GM12878 (cell line): ENCODE measurements at regions not wholly inside any gene's neighbourhood (a gene's known extent, or its start where the extent isn't known, plus 50 kb on each side); places are given as distances from the start of the nearest gene placed in this dataset.

Source experiments
- HSF1 ChIP-seq: fragments of 150-350 bp; IDR thresholded peaks from 2 replicates; pipeline ENCODE4 v1.6.1; 2014; ENCODE audit warnings: mild to moderate bottlenecking, low read depth, low read length
- MXI1 ChIP-seq: fragments of 150-350 bp; IDR thresholded peaks from 2 replicates; pipeline ENCODE4 v1.6.1; 2011; ENCODE audit warnings: low read depth, mild to moderate bottlenecking, inconsistent platforms, low read length, improper control_type of control experiment
- MYC ChIP-seq: IDR thresholded peaks from 2 replicates; pipeline ENCODE4 v1.6.1; 2011; ENCODE audit warnings: mild to moderate bottlenecking, low read length, moderate library complexity, inconsistent platforms; ENCODE audit not compliant: insufficient read depth, insufficient replicate concordance, insufficient read length, severe bottlenecking
- NFYA ChIP-seq: IDR thresholded peaks from 2 replicates; pipeline ENCODE4 v1.6.1; 2011; ENCODE audit warnings: low read depth, mild to moderate bottlenecking, low read length, improper control_type of control experiment, borderline replicate concordance
- NR2C2 ChIP-seq: IDR thresholded peaks from 2 replicates; pipeline ENCODE4 v1.6.1; 2011; ENCODE audit warnings: borderline replicate concordance, low read depth; ENCODE audit not compliant: control insufficient read depth, insufficient read length
- POLR2A ChIP-seq: IDR thresholded peaks from 2 replicates; pipeline ENCODE4 v1.6.1; 2011; ENCODE audit warnings: low read depth, mild to moderate bottlenecking, low read length
- POLR2AphosphoS5 ChIP-seq: IDR thresholded peaks from 2 replicates; pipeline ENCODE4 v1.6.1; 2011; ENCODE audit warnings: mild to moderate bottlenecking, low read length, inconsistent platforms
- RAD21 ChIP-seq: IDR thresholded peaks from 2 replicates; pipeline ENCODE4 v1.6.1; 2011; ENCODE audit warnings: mild to moderate bottlenecking, low read depth, low read length, moderate library complexity; ENCODE audit not compliant: insufficient read depth
- SIN3A ChIP-seq: IDR thresholded peaks from 2 replicates; pipeline ENCODE4 v1.6.1; 2012; ENCODE audit warnings: low read depth, low read length, improper control_type of control experiment
- YBX1 ChIP-seq: fragments of 450-650 bp; IDR thresholded peaks from 2 replicates; pipeline ENCODE4 v1.6.1; 2016; ENCODE audit warnings: antibody characterized with exemption
- TF ChIP-seq, protein P1 (sequence below): IDR thresholded peaks from 2 replicates; pipeline ENCODE4 v1.6.1; 2012; ENCODE audit warnings: low read length, inconsistent platforms
- TF ChIP-seq, protein P2 (sequence below): IDR thresholded peaks from 2 replicates; pipeline ENCODE4 v1.6.1; 2012; ENCODE audit warnings: low read depth, low read length, improper control_type of control experiment
- TF ChIP-seq, protein P3 (sequence below): IDR thresholded peaks from 2 replicates; pipeline ENCODE4 v1.6.1; 2012; ENCODE audit warnings: low read depth, low read length, improper control_type of control experiment

DNA sequence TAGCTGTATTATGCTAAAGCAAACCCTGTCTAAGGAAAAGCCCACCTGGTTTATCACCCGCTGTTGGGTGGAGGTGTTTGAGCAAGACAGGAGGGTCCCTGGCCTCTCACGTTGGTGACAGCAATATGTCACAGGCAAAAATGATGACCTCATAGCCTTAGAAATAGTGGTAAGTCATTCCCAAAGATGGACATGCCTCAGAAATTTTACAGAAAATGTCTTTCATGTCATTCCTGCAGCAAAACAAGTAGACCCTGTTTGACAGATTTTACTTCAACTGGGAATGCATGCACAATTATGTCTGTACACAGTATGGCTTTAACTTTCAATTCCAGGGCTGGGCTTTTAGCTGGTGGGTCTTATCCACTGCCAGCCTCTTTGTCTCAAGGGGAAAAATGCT, 362.3 kb upstream of the C2CD4B start (continued):
- TF ChIP-seq HSF1: no peak
- TF ChIP-seq, protein P1, sequence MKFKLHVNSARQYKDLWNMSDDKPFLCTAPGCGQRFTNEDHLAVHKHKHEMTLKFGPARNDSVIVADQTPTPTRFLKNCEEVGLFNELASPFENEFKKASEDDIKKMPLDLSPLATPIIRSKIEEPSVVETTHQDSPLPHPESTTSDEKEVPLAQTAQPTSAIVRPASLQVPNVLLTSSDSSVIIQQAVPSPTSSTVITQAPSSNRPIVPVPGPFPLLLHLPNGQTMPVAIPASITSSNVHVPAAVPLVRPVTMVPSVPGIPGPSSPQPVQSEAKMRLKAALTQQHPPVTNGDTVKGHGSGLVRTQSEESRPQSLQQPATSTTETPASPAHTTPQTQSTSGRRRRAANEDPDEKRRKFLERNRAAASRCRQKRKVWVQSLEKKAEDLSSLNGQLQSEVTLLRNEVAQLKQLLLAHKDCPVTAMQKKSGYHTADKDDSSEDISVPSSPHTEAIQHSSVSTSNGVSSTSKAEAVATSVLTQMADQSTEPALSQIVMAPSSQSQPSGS: no peak
- TF ChIP-seq MXI1: no peak
- no peak for TF ChIP-seq POLR2AphosphoS5
- no peak for TF ChIP-seq NR2C2
- TF ChIP-seq RAD21: no peak
- TF ChIP-seq, protein P2, sequence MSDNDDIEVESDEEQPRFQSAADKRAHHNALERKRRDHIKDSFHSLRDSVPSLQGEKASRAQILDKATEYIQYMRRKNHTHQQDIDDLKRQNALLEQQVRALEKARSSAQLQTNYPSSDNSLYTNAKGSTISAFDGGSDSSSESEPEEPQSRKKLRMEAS: no peak
- TF ChIP-seq SIN3A: no peak
- TF ChIP-seq NFYA: no peak
- no peak for TF ChIP-seq YBX1
- no peak for TF ChIP-seq MYC
- TF ChIP-seq, protein P3, sequence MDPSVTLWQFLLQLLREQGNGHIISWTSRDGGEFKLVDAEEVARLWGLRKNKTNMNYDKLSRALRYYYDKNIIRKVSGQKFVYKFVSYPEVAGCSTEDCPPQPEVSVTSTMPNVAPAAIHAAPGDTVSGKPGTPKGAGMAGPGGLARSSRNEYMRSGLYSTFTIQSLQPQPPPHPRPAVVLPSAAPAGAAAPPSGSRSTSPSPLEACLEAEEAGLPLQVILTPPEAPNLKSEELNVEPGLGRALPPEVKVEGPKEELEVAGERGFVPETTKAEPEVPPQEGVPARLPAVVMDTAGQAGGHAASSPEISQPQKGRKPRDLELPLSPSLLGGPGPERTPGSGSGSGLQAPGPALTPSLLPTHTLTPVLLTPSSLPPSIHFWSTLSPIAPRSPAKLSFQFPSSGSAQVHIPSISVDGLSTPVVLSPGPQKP: no peak
- no peak for TF ChIP-seq POLR2A
